GM08714 (cell line): ENCODE measurements at regions not wholly inside any gene's neighbourhood (a gene's known extent, or its start where the extent isn't known, plus 50 kb on each side); places are given as distances from the start of the nearest gene placed in this dataset.
"Not testable (repeated sequence)": the region's sequence is repeated elsewhere in the genome, so short reads cannot be mapped to it uniquely, and the experiment has no call there.

Experiments used
- H3K4me3 ChIP-seq: fragments of 200-500 bp; sonication (Bioruptor generic); 2 replicates; pipeline ENCODE4 v1.5.1; 2014; ENCODE audit warnings: mild to moderate bottlenecking, low read length, inconsistent platforms
- ZNF274 ChIP-seq: IDR thresholded peaks from 2 replicates; pipeline ENCODE4 v1.6.1; 2012; ENCODE audit warnings: mild to moderate bottlenecking, low read depth, low read length

DNA sequence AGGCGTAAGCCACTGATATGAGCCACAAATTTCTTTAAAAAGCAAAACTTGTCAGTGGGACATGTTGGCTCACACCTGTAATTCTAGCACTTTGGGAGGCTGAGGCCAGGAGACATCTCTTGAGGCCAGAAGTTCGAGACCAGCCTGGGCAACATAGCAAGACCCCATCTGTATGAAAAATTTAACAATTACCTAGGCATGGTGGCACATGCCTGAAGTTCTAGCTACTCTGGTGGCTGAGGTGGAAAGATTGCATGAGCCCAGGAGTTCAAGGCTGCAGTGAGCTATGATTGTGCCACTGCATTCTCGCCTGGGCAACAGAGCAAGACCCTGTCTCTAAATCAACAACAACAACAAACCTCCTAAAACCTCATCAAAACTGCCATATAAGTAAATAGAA lies 147.6 kb upstream of the BARHL2 start:
- H3K4me3 ChIP-seq: no peak overlapping the region
- no peak for TF ChIP-seq ZNF274

DNA sequence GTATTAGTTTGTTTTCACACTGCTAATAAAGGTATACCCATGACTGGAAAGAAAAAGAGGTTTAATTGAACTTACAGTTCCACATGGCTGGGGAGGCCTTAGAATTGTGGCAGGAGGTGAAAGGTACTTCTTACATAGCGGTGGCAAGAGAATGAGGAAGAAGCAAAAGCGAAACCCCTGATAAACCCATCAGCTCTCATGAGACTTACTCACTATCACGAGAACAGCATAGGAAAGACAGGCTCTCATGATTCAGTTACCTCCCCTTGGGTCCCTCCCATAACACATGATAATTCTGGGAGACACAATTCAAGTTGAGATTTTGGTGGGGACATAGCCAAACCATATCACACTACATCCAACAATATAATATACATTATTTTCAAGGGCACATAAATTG lies 145.7 kb upstream of the BARHL2 start:
- TF ChIP-seq ZNF274: no peak
- no peak overlapping the region for H3K4me3 ChIP-seq

DNA sequence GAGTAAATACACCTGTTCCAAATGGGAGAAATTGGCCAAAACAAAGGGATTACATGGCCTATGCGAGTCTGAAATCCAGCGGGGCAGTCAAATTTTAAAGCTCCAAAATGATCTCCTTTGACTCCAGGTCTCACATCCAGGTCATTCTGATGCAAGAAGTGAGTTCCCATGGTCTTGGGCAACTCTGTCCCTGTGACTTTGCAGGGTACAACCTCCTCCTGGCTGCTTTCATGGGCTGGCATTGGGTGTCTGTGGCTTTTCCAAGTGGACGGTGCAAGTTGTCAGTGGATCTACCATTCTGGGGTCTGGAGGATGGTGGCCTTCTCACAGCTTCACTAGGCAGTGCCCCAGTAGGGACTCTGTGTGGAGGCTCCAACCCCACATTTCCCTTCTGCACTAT lies 144.3 kb upstream of the BARHL2 start:
- H3K4me3 ChIP-seq: not testable (repeated sequence)

DNA sequence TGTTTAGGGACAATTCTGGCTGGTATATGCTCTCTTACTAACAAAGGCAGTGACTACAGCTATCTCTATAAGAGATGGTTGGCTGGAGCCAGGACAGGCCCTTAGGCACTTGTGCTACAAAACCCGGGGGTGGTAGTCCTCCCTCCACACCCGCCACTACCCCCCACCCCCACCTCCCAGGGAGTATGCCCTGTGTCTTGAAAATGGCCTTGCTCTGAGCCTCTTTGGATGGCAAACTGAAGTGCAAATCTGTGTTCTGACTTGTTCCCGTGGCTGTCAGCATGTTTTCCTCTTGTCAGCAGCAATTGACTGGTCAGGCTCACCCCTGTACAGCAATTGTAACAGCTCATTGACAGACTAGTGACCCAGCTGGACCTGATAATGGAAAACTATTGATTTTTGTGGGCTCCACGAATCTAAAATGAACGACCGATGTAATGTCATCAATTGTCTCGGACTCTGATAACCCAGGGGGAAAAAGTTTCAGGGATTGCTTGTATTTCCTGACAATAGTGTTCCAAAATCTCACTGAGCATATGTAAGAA lies 139.4 kb upstream of the BARHL2 start:
- no peak for TF ChIP-seq ZNF274
- H3K4me3 ChIP-seq: no peak overlapping the region

DNA sequence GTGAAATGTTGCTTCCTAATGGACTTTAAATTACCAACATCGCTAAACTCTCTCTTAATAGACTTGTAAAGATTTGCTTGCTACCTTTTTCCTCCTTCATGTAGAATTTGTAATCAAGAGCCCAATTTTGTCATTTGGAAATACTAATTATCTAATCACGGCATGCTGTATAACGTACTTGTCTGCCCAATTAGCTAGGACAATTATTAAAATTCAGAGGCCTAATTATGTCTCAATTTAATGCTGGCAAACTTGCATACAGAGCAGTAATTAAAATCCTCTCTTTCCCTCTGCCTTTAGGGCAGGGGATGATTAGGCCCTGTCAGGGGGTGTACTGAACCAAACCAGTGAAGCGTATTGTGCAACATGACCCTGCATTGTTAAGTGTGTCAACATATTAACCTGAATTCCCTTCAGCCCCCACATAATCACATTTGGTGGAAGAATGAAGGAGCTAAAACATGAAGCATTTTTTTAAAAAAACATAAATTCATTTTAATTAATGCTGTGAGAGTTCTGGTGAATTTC lies 137.4 kb upstream of the BARHL2 start:
- no peak overlapping the region for H3K4me3 ChIP-seq
- TF ChIP-seq ZNF274: no peak

DNA sequence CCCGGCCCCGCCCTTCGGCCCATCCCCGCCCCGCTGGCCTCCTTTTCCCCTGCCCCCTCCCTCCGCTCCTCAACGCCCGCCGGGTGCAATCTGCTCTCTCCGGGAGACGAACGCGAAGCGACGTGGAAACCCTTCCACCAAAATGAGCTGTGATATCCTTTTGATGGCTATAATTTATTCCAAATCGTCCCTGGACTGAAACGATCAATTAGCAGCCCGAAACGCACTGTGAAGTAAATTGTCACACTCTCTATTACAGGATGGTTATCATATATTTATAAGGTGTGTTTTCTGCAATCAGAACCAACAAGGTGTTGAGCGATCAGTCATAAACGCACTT lies 134.6 kb upstream of the BARHL2 start:
- no peak for TF ChIP-seq ZNF274
- peak overlapping the region; percentile 44 for H3K4me3 ChIP-seq

DNA sequence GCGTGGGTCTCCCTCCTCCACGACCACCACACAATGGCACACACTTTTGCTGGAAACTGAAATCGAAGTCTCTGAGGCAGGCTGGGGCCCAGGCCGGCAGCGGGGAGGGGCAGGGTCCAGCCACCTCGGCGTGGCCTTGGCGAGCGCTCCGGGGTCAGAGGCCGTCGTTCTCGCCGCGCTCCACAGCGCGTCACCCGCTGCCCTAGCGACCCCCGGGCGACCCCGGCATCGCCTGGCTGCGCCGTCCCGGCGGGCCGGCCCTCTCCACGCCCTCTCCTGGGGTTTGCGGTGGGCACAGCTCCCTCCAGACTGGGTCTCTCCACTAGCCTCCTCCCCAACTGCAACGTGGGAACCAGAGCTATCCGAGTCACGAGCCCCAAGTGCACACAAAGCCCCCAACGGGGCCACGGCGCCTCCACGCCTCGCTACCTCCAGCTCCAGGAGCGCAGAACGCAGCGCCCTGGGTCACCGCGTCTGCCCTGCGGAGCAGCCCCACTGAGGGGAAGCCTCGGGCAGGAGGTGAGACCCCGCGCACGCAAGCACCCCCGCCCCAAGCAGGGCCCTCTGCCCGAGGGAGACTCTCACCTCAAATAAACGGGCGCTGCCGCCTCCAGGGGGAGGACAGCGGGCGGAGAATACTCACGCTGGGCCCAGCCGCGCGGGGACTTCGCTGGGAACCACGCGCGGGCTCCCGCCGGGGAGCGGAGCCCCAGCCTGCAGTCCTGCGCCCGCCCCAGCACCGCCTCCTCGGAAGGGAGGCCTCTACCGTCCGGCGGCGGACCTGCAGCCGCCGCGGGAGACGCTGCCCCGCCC lies 134.0 kb upstream of the BARHL2 start:
- peak overlapping the region; percentile 42; the same call in 1 of the 2 replicates for H3K4me3 ChIP-seq
- no peak for TF ChIP-seq ZNF274

DNA sequence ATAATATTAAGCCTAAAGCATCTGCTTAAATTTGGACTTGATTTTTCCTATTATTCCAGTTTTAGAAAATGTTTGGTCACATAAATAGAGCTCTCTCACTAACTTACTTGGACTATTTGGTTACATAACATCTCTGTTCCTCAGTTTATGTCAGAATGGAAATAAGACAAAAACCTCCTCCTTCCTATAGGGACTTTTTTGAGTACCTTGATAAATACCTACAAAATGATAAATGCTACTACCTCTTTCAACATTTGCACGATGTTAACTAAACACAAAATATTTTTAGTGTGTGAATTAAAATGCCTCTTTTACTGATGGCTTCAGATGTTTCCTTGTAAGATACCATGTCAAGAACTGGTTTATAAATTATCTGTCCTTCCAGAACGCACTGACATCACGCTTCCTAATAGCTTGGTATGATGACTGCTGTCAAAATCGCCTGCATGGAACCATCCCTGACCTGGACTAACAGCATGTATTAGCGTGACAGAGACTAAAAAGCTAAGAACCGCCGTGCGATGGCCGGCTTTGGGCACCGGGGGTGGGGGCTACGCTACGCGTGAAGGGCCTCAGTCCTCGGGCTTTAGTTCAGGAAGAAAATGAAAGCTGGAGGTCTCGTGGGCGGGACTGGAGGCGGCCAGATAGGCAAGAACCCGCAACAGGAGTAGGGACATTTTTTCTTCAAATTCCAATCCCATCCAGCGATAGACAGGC lies 133.2 kb upstream of the BARHL2 start:
- peak overlapping the region; percentile 42; the same call in 1 of the 2 replicates for H3K4me3 ChIP-seq
- no peak for TF ChIP-seq ZNF274

DNA sequence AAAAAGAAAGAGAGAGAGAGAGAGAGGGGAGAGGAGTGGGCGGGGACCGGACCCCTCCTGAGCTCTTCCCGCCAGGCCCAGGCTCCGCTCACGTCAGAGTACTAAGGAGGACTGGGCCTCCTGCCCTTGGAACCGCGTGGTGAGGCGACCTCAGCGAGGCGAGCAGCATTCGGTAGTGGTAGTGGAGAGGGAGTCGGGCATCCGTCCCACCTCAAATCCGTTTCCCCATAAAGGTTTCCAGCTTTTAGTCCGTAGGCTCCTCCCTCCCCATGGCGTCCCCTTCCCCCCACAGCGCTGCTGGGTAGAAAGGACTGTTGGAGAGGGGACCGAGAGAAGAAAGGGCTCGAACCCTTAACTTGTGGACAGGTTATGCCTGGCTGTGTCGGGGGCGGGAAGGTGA lies 124.4 kb upstream of the BARHL2 start:
- no peak for TF ChIP-seq ZNF274
- no peak overlapping the region for H3K4me3 ChIP-seq

DNA sequence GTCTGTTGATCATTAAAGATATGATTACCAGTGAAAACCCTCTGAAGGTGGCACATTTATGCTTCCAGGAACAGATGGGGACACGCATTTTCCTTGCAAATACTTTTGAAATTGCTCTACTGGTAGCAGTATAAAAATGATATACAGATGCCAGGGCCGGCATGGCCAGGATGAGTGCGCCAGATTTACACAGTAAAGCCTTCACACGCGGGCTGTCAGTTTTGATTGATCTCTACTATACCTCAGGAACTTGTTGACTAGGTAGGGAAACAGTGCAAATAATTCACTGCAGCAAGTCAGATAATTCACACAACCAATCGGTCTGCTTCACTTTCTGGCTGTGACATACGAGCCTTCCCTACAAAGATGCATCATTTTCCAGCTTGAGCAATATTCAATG lies 123.2 kb upstream of the BARHL2 start:
- H3K4me3 ChIP-seq: no peak overlapping the region
- TF ChIP-seq ZNF274: no peak

DNA sequence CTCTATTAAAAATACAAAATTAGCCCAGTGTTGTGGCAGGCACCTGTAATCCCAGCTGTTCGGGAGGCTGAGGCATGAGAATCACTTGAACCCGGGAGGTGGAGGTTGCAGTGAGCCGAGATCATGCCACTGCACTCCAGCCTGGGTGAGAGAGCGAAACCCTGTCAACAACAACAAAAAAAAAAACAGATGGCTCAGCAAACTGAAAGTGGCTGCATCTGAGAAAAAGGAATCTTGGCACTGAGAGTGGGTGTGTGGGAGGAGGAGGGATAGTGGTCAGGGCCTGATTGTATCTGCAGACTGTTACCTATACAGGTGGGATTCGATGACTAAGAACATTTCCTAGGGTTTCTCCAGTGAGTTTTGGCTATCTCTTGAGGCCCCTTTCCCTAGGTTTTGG lies 122.2 kb upstream of the BARHL2 start:
- TF ChIP-seq ZNF274: no peak
- no peak overlapping the region for H3K4me3 ChIP-seq

DNA sequence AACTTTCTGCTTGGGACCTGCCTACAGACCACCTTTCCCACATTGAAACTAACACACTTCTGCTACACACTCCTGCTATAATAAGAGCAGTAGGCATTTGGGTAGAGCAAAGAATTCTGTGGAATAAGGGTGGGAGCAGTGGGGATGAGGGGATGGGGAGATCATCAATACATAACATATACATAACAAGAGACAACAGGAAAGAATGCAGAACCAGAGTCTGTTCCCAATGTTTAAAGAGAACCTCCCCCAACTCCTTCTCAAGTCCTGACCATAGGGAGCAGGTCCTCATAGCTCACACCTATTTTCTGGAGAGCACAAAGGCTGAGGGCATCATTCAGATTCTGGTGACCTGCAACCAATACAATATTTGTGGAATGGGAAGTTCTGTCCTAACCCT lies 121.6 kb upstream of the BARHL2 start:
- no peak for TF ChIP-seq ZNF274
- no peak overlapping the region for H3K4me3 ChIP-seq

DNA sequence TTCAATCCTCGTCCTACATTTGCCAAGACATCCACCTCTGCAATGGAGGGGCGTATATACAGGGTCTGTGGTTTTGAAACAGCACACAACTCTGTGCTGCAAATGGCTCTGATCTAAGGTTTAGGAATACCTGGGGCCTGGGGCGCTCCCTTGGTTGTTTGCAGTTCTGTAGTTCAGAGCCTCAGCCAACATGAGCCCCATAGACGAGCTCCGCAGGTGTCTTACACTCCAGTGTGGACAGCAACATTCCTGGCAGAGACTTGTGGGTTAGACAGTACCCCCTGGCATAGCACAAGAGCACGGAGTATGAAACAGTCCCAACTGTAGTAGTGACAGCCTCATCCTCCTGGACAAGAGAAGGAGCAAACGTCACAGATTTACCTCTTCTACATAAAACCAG lies 120.3 kb upstream of the BARHL2 start:
- no peak for TF ChIP-seq ZNF274
- no peak overlapping the region for H3K4me3 ChIP-seq

DNA sequence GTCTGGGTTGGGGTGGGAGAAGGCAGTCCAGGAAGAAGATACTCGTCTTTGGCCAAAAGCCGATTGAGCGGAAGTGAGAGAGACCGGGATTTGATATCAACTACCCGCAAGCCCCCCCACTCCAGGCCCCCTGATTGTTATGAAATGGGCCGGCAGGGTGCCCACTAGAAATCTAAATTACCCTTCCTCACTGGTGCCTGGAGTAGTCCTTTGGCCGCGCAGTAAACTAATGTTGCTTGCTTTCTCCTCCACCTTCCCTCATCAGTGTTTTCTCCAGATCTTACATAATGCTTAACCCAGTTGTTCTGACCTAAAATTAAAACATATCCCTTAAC lies 119.2 kb upstream of the BARHL2 start:
- TF ChIP-seq ZNF274: no peak
- no peak overlapping the region for H3K4me3 ChIP-seq

DNA sequence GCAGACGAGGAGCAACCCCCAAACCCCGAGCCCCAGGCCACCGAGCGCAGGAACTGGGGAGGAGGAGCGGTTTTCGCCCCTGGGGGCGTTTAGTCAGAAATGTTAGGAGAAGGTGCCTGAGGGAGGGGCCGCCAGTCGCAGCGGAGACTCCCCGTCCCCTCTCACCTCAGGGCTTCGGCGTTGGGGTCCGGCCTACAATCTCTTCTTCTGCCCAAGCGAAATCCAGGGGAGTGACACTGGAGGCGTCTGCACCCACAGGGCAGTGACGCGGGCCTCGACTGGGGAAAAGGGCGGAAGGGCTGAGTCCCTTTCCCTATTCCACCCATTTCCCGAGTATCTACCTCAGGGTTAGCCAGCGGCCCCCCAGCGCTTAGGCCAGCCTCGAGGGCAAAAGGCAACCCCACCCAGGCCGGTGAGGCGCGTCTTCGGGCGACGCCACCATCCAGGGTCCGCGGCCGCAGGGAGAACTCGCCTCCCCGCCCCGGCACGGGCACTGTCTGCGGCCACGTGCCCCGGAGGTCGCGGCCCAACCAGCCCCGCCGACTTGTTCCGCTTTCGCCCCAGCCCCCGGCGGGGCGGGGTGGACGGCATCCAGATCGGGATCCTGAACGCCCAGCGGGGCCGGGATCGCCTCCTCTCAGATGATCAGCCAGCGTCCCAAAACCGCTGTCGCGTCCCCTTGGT lies 118.7 kb upstream of the BARHL2 start:
- no peak overlapping the region for H3K4me3 ChIP-seq
- no peak for TF ChIP-seq ZNF274
